Neural progenitor cell (in vitro differentiated cells): ENCODE measurements at regions not wholly inside any gene's neighbourhood (a gene's known extent, or its start where the extent isn't known, plus 50 kb on each side); places are given as distances from the start of the nearest gene placed in this dataset.

ENCODE experiments used
- DNase-seq: peaks from one replicate; pipeline ENCODE4 v3.0.0-alpha.2; 2016; ENCODE audit warnings: low spot score
- H2AFZ ChIP-seq: fragments of 200-600 bp; sonication (generic); replicated peaks from 2 replicates; pipeline ENCODE4 v1.6.1; 2016; ENCODE audit warnings: antibody characterized with exemption
- H3F3A ChIP-seq: fragments of 200-600 bp; sonication (generic); 2 replicates; pipeline ENCODE4 v1.6.1; 2016; ENCODE audit warnings: antibody characterized with exemption, low read depth
- H3K27ac ChIP-seq: fragments of 200-600 bp; sonication (generic); 2 replicates; pipeline ENCODE4 v1.5.1; 2016; ENCODE audit warnings: mild to moderate bottlenecking
- H3K27me3 ChIP-seq: fragments of 200-600 bp; sonication (generic); 2 replicates; pipeline ENCODE4 v1.6.1; 2016; ENCODE audit warnings: mild to moderate bottlenecking, moderate library complexity
- H3K36me3 ChIP-seq: fragments of 200-600 bp; sonication (generic); 2 replicates; pipeline ENCODE4 v1.5.1; 2016
- H3K4me1 ChIP-seq: fragments of 200-600 bp; sonication (generic); 2 replicates; pipeline ENCODE4 v1.6.1; 2016; ENCODE audit warnings: mixed run types
- H3K4me2 ChIP-seq: fragments of 200-600 bp; sonication (generic); 2 replicates; pipeline ENCODE4 v1.6.1; 2016
- H3K4me3 ChIP-seq: fragments of 200-600 bp; sonication (generic); 2 replicates; pipeline ENCODE4 v1.5.1; 2016
- H3K79me2 ChIP-seq: fragments of 200-600 bp; sonication (generic); 2 replicates; pipeline ENCODE4 v1.6.1; 2016; ENCODE audit warnings: low read depth
- H3K9ac ChIP-seq: fragments of 200-600 bp; sonication (generic); 2 replicates; pipeline ENCODE4 v1.6.1; 2016
- H3K9me3 ChIP-seq: fragments of 200-600 bp; sonication (generic); 2 replicates; pipeline ENCODE4 v1.5.1; 2016; ENCODE audit warnings: low read depth
- H4K20me1 ChIP-seq: fragments of 200-600 bp; sonication (generic); 2 replicates; pipeline ENCODE4 v1.6.1; 2016; ENCODE audit warnings: low read depth
- H3K27ac Mint-ChIP-seq: 3 replicates; pipeline ENCODE4 v1.8.0; 2021; ENCODE audit warnings: mixed read lengths
- H3K27me3 Mint-ChIP-seq: 2 replicates; pipeline ENCODE4 v1.8.0; 2022; ENCODE audit warnings: low read depth, mild to moderate bottlenecking, inconsistent platforms, moderate library complexity, mixed read lengths; ENCODE audit not compliant: insufficient read depth
- H3K36me3 Mint-ChIP-seq: 3 replicates; pipeline ENCODE4 v1.8.0; 2021; ENCODE audit warnings: mixed read lengths
- H3K4me1 Mint-ChIP-seq: 3 replicates; pipeline ENCODE4 v1.8.0; 2021; ENCODE audit warnings: mixed read lengths
- H3K4me3 Mint-ChIP-seq: 3 replicates; pipeline ENCODE4 v1.8.0; 2021; ENCODE audit warnings: mild to moderate bottlenecking, moderate library complexity, mixed read lengths
- H3K9me3 Mint-ChIP-seq: 3 replicates; pipeline ENCODE4 v1.8.0; 2020; ENCODE audit warnings: mixed read lengths
- EZH2 ChIP-seq: fragments of 200-600 bp; sonication (generic); IDR thresholded peaks from 2 replicates; pipeline ENCODE4 v1.6.1; 2017; ENCODE audit warnings: antibody characterized with exemption, mild to moderate bottlenecking, moderate library complexity
- EZH2phosphoT487 ChIP-seq: fragments of 200-600 bp; sonication (generic); IDR thresholded peaks from 2 replicates; pipeline ENCODE4 v1.6.1; 2017; ENCODE audit warnings: antibody characterized with exemption
- TF ChIP-seq, protein P1 (sequence below): fragments of 200-600 bp; sonication (generic); IDR thresholded peaks from 2 replicates; pipeline ENCODE4 v1.5.1; 2017; ENCODE audit warnings: antibody characterized with exemption, mild to moderate bottlenecking

DNA sequence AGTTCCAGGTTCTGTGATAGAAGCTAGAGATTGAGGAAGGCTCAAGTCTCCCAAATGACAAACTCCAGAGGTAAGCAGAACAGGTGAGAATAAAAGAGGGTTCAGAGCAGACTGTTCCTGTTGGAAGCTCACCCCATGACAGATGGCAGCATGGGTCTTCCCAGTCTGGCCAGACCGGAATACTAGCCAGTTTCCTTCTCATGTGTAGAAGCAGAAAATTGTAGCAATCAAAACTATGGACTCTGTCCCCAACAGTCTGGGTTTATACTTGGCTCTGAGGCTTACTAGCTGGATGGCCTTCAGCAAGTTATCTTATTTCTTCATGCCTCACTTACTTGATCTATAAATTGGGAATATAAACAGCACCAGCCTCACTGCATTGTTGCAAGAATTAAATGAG lies 494.8 kb downstream of the MN1 start:
- Mint-ChIP-seq H3K4me1 (peaks cover 7% of the 10 kb centered on the region), H3K27ac (no peak overlapping the region), H3K9me3 (peaks cover 5% of the 10 kb centered on the region), H3K4me3 (no peak overlapping the region), H3K27me3 (peaks cover 18% of the 10 kb centered on the region), H3K36me3 (no peaks in the 10 kb centered on the region)
- Histone ChIP-seq H3F3A (peaks cover 11% of the 10 kb centered on the region), H3K27me3 (peaks cover 19% of the 10 kb centered on the region), H3K27ac (no peak overlapping the region), H3K4me2 (no peak overlapping the region), H3K4me1 (peaks cover 12% of the 10 kb centered on the region), H3K79me2 (no peaks in the 10 kb centered on the region), H3K36me3 (no peaks in the 10 kb centered on the region), H3K9ac (no peak overlapping the region), H4K20me1 (no peaks in the 10 kb centered on the region), H3K4me3 (no peak overlapping the region), H2AFZ (no peak overlapping the region), H3K9me3 (no peaks in the 10 kb centered on the region)
- TF ChIP-seq EZH2phosphoT487 (no peak), EZH2 (no peak)
- TF ChIP-seq, protein P1, sequence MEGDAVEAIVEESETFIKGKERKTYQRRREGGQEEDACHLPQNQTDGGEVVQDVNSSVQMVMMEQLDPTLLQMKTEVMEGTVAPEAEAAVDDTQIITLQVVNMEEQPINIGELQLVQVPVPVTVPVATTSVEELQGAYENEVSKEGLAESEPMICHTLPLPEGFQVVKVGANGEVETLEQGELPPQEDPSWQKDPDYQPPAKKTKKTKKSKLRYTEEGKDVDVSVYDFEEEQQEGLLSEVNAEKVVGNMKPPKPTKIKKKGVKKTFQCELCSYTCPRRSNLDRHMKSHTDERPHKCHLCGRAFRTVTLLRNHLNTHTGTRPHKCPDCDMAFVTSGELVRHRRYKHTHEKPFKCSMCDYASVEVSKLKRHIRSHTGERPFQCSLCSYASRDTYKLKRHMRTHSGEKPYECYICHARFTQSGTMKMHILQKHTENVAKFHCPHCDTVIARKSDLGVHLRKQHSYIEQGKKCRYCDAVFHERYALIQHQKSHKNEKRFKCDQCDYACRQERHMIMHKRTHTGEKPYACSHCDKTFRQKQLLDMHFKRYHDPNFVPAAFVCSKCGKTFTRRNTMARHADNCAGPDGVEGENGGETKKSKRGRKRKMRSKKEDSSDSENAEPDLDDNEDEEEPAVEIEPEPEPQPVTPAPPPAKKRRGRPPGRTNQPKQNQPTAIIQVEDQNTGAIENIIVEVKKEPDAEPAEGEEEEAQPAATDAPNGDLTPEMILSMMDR, result no peak
- no peak for DNase-seq

DNA sequence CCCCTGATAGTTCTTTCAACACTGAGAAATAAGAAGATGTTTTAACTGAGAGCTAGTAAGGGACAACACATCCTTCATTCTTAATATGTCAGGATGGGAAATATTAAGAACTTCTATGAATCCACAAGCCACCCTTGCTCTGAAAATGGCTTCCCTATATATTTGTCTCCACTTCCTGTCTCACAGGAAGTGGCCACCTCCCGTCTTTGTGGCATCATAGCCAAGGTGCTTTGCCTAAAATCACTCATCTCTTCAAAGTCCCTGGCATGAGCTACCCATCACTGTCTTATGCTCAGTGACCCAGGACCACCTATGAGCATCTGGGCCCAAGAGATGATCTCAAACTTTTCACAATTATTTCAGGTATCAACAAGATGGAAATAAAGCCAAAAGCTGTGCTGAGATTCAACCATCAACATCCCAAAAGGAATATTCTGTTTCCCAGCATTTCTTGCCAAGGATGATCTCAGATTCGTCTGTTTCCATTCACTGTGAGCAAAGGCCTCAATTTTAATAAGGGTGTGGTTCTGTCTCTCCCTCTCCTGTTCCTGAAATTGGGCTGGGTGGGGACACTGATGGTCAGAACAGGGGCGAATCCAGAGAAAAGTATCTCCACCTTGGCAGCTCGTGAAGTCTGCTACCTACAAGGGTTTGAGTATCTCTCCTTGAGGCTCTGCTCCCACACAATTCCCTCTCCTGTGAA lies 493.9 kb downstream of the MN1 start:
- no peaks in the 10 kb centered on the region for H3K36me3 Mint-ChIP-seq
- Histone ChIP-seq H3K4me3 (no peak overlapping the region), H3K4me1 (peaks cover 21% of the 10 kb centered on the region), H3K9ac (no peak overlapping the region), H3K27me3 (peaks cover 20% of the 10 kb centered on the region), H3K79me2 (no peaks in the 10 kb centered on the region), H3K9me3 (no peaks in the 10 kb centered on the region), H3F3A (peaks cover 21% of the 10 kb centered on the region), H3K4me2 (no peak overlapping the region), H4K20me1 (no peaks in the 10 kb centered on the region), H3K36me3 (no peaks in the 10 kb centered on the region), H2AFZ (no peak overlapping the region), H3K27ac (no peak overlapping the region)
- no peak overlapping the region for H3K27ac Mint-ChIP-seq
- peaks cover 16% of the 10 kb centered on the region for H3K27me3 Mint-ChIP-seq
- peaks cover 7% of the 10 kb centered on the region for H3K4me1 Mint-ChIP-seq
- H3K4me3 Mint-ChIP-seq, result no peak overlapping the region
- TF ChIP-seq, protein P1, result no peak
- TF ChIP-seq EZH2, result no peak
- TF ChIP-seq EZH2phosphoT487, result no peak
- no peak for DNase-seq
- H3K9me3 Mint-ChIP-seq, result peaks cover 5% of the 10 kb centered on the region

DNA sequence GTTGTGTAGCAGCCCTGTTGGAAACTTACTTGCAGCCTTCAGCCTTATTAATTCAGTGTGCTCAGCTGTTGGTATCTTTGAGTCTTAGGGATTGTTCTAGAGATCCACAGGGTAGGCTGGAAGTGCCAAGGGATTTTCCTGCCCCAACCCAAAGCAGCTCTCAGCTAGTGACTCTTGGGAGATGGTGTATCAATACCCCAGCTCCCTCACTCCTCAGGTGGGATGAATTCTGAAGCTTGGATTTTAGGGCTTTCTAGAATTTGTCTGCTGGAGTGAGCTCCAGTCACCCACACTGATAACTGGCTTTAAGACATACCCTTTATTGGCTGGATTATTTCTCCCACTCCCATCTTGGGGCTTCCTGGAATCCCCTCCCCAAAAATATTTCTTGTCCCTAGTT lies 493.0 kb downstream of the MN1 start:
- Histone ChIP-seq H3K9me3 (no peaks in the 10 kb centered on the region), H3K4me3 (no peak overlapping the region), H3K9ac (no peak overlapping the region), H3F3A (peaks cover 29% of the 10 kb centered on the region), H3K36me3 (no peaks in the 10 kb centered on the region), H3K4me1 (peaks cover 29% of the 10 kb centered on the region), H4K20me1 (no peaks in the 10 kb centered on the region), H3K79me2 (no peaks in the 10 kb centered on the region), H3K4me2 (no peak overlapping the region), H3K27me3 (peaks cover 20% of the 10 kb centered on the region), H2AFZ (no peak overlapping the region), H3K27ac (no peak overlapping the region)
- no peak for TF ChIP-seq EZH2phosphoT487
- TF ChIP-seq EZH2, result no peak
- TF ChIP-seq, protein P1, result no peak
- peak overlapping the region; percentile 32 for H3K27ac Mint-ChIP-seq
- peaks cover 14% of the 10 kb centered on the region for H3K27me3 Mint-ChIP-seq
- H3K9me3 Mint-ChIP-seq, result peaks cover 5% of the 10 kb centered on the region
- no peaks in the 10 kb centered on the region for H3K36me3 Mint-ChIP-seq
- no peak overlapping the region for H3K4me3 Mint-ChIP-seq
- H3K4me1 Mint-ChIP-seq, result peaks cover 7% of the 10 kb centered on the region
- no peak for DNase-seq
